ENCODE measurements at regions not wholly inside any gene's neighbourhood (a gene's known extent, or its start where the extent isn't known, plus 50 kb on each side); places are given as distances from the start of the nearest gene placed in this dataset.

- TF ChIP-seq SP1 (IDR thresholded peaks at IDR 0.05; ENCODE audit: low read depth, low read length) (no peak), CTCF (IDR thresholded peaks at IDR 0.05; ENCODE audit: control extremely low read depth in 1 of 3, insufficient read depth in 1 of 3, low read depth in 1 of 3, low read length in 3 of 3) (no peak), RAD21 (IDR thresholded peaks at IDR 0.05 in 1 of 2, conservative IDR thresholded peaks at IDR 0.05 in 1 of 2; ENCODE audit: low read depth in 2 of 2, low read length in 2 of 2) (no peak), KDM1A (IDR thresholded peaks at IDR 0.05; ENCODE audit: borderline replicate concordance, low read length) (no peak), SRF (IDR thresholded peaks at IDR 0.05; ENCODE audit: low read depth, low read length) (no peak), TEAD4 (IDR thresholded peaks at IDR 0.05; ENCODE audit: low read depth, low read length) (no peak), ASH2L (IDR thresholded peaks at IDR 0.05; ENCODE audit: low read length) (no peak), CEBPB (IDR thresholded peaks at IDR 0.05; ENCODE audit: low read depth, low read length) (no peak), GABPA (IDR thresholded peaks at IDR 0.05; ENCODE audit: borderline replicate concordance, insufficient read depth, low read length) (no peak), CREB1 (IDR thresholded peaks at IDR 0.05) (no peak)
These were observed 248.9 kb downstream of the HS3ST1 start for GRCh38 chr4:11179796-11180195.

Data from H1 (cell line).